CD4-positive, alpha-beta T cell treated with Interleukin-4 for 4 hours (primary cell): ENCODE measurements at regions not wholly inside any gene's neighbourhood (a gene's known extent, or its start where the extent isn't known, plus 50 kb on each side); places are given as distances from the start of the nearest gene placed in this dataset.

Source experiments
- DNase-seq: peaks from one replicate; pipeline ENCODE4 v3.0.0-alpha.2; 2020

DNA sequence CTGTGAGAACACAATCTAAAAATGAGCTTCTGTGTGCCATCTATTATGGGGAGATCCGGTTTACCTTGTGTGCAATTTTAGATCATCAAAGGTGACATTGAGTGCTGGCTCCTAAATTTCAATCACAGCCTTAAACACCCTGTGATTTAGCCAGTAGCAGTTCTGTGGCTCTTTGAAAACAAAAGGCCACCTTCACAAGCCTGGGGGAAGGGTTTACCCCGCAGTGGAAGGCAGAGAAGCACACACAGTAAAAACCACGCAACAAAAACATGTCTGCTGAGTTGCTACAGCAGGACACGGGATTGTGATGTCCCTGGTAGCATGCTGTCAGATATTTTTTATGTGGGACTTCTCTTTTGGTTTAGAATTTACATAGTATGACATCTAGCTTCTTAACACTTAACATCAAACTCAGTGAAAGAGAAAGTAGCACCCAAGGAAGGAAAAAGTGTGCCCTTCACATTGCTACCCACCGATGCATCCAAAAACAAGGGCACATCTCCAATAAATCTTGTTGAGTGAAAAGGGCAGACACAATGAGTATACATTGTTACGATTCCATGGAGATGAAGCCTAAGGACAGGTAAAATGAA, 56.1 kb upstream of the RNF152 start:
- DNase-seq = no peak

DNA sequence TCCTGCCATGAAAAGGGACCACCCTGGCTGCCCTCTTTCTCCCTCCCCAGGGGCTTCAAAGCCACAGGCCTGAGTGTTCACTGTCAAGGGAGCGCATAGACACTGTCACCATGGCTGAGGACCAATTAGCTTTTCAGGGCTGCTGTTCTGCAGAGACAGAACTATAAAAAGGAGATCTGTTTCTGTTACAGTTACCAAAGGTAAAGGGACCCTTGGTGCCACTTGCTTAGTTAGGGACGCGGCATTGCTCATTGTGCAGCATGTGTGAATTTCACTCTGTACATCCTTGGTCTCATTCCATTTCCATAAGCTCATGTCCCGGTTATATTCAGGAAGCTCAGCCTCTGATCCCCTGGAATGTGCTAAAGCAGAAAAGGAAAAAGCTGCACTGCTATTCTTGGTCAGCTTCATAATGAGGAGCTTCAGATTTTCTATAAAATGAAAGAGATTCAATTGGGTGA, 55.5 kb upstream of the RNF152 start:
- DNase-seq = no peak

DNA sequence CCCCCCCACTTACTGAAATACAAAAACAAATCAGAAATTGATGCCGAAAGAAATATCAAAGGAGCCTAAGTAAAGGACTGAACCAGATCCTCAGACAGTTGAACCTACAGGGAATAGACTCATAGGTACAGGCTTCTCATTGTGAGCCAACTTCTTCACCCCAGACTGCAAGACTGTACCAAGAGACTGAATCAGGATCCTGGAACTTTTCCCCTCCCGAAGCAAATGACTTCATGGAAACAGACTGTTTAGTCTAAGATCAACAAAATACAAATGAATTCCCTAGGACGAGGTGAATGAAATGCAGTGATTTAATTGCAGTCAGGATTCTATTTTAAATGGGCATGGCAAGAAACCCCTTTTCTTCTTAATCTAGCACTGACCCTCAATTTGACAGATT, 53.6 kb upstream of the RNF152 start:
- no peak for DNase-seq

DNA sequence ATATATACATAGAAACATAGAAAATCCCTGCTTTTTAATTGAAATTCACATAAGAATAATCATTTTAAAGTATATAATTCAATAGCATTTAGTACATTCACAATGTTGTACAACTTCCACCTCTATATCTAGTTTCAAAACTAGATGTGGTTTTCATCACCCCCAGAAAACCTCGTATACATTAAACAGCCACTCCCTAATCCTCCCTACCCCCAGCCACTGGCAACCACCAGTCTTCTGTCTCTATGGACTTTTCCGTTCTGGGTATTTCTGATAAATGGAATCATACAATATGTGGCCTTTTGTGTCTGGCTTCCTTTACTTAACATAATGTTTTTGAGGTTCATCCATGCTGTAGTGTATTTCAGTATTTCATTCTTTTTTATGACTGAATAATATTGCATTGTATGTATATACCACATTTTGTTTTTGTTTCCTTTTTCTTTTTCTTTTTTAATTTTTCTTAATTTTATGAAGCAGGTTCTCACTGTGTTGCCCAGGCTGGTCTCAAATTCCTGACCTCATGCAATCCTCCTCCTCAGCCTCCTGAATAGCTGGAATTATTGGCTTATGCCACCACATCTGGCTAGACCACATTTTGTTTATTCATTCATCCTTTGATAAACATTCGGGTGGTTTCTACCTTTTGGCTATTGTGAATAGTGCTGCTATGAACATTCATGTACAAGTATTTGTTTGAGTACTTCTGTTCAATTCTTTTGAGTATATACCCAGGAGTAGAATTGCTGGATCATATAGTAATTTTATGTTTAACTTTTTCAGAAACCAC, 50.6 kb upstream of the RNF152 start:
- no peak for DNase-seq
